Breast epithelium (tissue), 4 donors: ENCODE measurements at regions not wholly inside any gene's neighbourhood (a gene's known extent, or its start where the extent isn't known, plus 50 kb on each side); places are given as distances from the start of the nearest gene placed in this dataset.

Experiments used
- DNase-seq, 2 donors: peaks; one replicate each; pipeline ENCODE4 v3.0.0-alpha.2; 2019; ENCODE audit warnings: low spot score in 2 of 2
- H3K27ac ChIP-seq, 2 donors: fragments of 200-600 bp; sonication (generic) in 1 of 2; one replicate each; pipeline ENCODE4 v1.5.1; 2016 to 2019; ENCODE audit warnings: mild to moderate bottlenecking in 1 of 2
- H3K27me3 ChIP-seq, 2 donors: fragments of 200-600 bp; sonication (generic) in 1 of 2; one replicate each; pipeline versions ENCODE4 v1.5.1 to v1.6.0; 2017 to 2019; ENCODE audit warnings: control low read depth in 1 of 2, mild to moderate bottlenecking in 1 of 2
- H3K36me3 ChIP-seq: fragments of 200-600 bp; one replicate; pipeline ENCODE4 v1.5.1; 2019
- H3K4me1 ChIP-seq, 2 donors: fragments of 200-600 bp; sonication (generic); one replicate each; pipeline ENCODE4 v1.5.1; 2016 to 2019; ENCODE audit warnings: control low read depth in 1 of 2
- H3K4me3 ChIP-seq, 3 donors: fragments of 200-600 bp; sonication (generic); 1 replicate in 2 of 3; 2 replicates in 1 of 3; pipeline ENCODE4 v1.5.1; 2016 to 2019; ENCODE audit warnings: mild to moderate bottlenecking in 3 of 3, moderate library complexity in 2 of 3
- H3K9me3 ChIP-seq, 2 donors: fragments of 200-600 bp; sonication (generic) in 1 of 2; one replicate each; pipeline ENCODE4 v1.5.1; 2016 to 2019; ENCODE audit warnings: control low read depth in 1 of 2
- CTCF ChIP-seq, 3 donors: fragments of 450-650 bp; IDR thresholded peaks; one replicate each; pipeline ENCODE4 v1.5.1; 2016 to 2017; ENCODE audit warnings: antibody characterized with exemption in 3 of 3, mild to moderate bottlenecking in 3 of 3, moderate library complexity in 3 of 3
- POLR2A ChIP-seq: fragments of 450-650 bp; IDR thresholded peaks from one replicate; pipeline ENCODE4 v1.6.1; 2016; ENCODE audit warnings: antibody characterized with exemption, mild to moderate bottlenecking, moderate library complexity
- POLR2AphosphoS5 ChIP-seq, 3 donors: sonication (generic); formaldehyde crosslinking; IDR thresholded peaks; one replicate each; pipeline ENCODE4 v1.6.1; 2017; ENCODE audit warnings: antibody characterized with exemption in 3 of 3
- intact Hi-C: fragments of 100-400 bp; cut with DNase I; formaldehyde crosslinking; loops from one replicate; pipeline ENCODE4 v1.15.1; 2023; ENCODE audit warnings: low total_unique reads

- no peak for DNase-seq
- H3K27ac ChIP-seq, result no peak overlapping the region
- H3K4me3 ChIP-seq, result no peak overlapping the region
- TF ChIP-seq POLR2A (no peak), POLR2AphosphoS5 (IDR thresholded peaks at IDR 0.05) (no peak), CTCF (IDR thresholded peaks at IDR 0.05) (no peak)
- H3K9me3 ChIP-seq, result no peaks in the 10 kb centered on the region
- H3K4me1 ChIP-seq, result no peaks in the 10 kb centered on the region
- H3K27me3 ChIP-seq, result no peaks in the 10 kb centered on the region
- H3K36me3 ChIP-seq, result no peaks in the 10 kb centered on the region
- intact Hi-C loops, result no loop called here
Observed at GRCh38 chr3:24953060-24953771, 458.6 kb upstream of the THRB start.

GRCh38 chr3:24956613-24957012 is 462.0 kb upstream of the THRB start:
- TF ChIP-seq POLR2A (no peak), CTCF (IDR thresholded peaks at IDR 0.05) (no peak), POLR2AphosphoS5 (IDR thresholded peaks at IDR 0.05) (no peak)
- no peaks in the 10 kb centered on the region for H3K36me3 ChIP-seq
- H3K4me3 ChIP-seq, result no peak overlapping the region
- H3K9me3 ChIP-seq, result peaks cover 0 to 8% of the 10 kb centered on the region in 2 donors
- no peak overlapping the region for H3K27ac ChIP-seq
- DNase-seq, result no peak
- intact Hi-C loops, result no loop called here
- H3K27me3 ChIP-seq, result no peaks in the 10 kb centered on the region
- no peaks in the 10 kb centered on the region for H3K4me1 ChIP-seq

GRCh38 chr3:24958271-24958670 is 463.6 kb upstream of the THRB start:
- TF ChIP-seq POLR2AphosphoS5 (IDR thresholded peaks at IDR 0.05) (no peak), CTCF (IDR thresholded peaks at IDR 0.05) (no peak), POLR2A (no peak)

GRCh38 chr3:24958910-24959447 is 464.3 kb upstream of the THRB start:
- no peak overlapping the region for H3K4me3 ChIP-seq
- H3K27me3 ChIP-seq, result no peaks in the 10 kb centered on the region
- DNase-seq, result no peak
- no peaks in the 10 kb centered on the region for H3K4me1 ChIP-seq
- H3K9me3 ChIP-seq, result peaks cover 0 to 8% of the 10 kb centered on the region in 2 donors
- intact Hi-C loops, result no loop called here
- TF ChIP-seq CTCF (IDR thresholded peaks at IDR 0.05), result no peak
- no peak for TF ChIP-seq POLR2A
- no peak for TF ChIP-seq POLR2AphosphoS5 (IDR thresholded peaks at IDR 0.05)
- H3K27ac ChIP-seq, result no peak overlapping the region
- no peaks in the 10 kb centered on the region for H3K36me3 ChIP-seq

More at GRCh38 chr3:24958271-24958670, 463.6 kb upstream of the THRB start:
- Histone ChIP-seq H3K4me1 (no peaks in the 10 kb centered on the region), H3K4me3 (no peak overlapping the region), H3K27ac (no peak overlapping the region), H3K36me3 (no peaks in the 10 kb centered on the region), H3K9me3 (peaks cover 0 to 8% of the 10 kb centered on the region in 2 donors), H3K27me3 (no peaks in the 10 kb centered on the region)
- intact Hi-C loops, result no loop called here
- DNase-seq, result no peak

GRCh38 chr3:24963762-24964625 is 464.1 kb upstream of the RARB start:
- Histone ChIP-seq H3K36me3 (no peaks in the 10 kb centered on the region), H3K27ac (no peak overlapping the region), H3K4me3 (no peak overlapping the region), H3K9me3 (peaks cover 0 to 5% of the 10 kb centered on the region in 2 donors), H3K4me1 (no peaks in the 10 kb centered on the region), H3K27me3 (no peaks in the 10 kb centered on the region)
- DNase-seq, result no peak
- intact Hi-C loops, result no loop called here
- TF ChIP-seq POLR2AphosphoS5 (IDR thresholded peaks at IDR 0.05) (no peak), POLR2A (no peak), CTCF (IDR thresholded peaks at IDR 0.05) (peak; percentile 48 to 51 (median 50))
